CD14-positive monocyte (primary cell): ENCODE measurements at regions not wholly inside any gene's neighbourhood (a gene's known extent, or its start where the extent isn't known, plus 50 kb on each side); places are given as distances from the start of the nearest gene placed in this dataset.

Experiments used
- DNase-seq, 3 donors: peaks; one replicate each; pipeline ENCODE4 v3.0.0-alpha.2; 2011 to 2022
- H2AFZ ChIP-seq: 2 replicates; pipeline ENCODE4 v1.6.0; 2012; ENCODE audit warnings: mild to moderate bottlenecking, low read depth, low read length, inconsistent platforms; ENCODE audit not compliant: insufficient read depth, poor library complexity, severe bottlenecking
- H3K27ac ChIP-seq, 2 donors: 1 replicate in 1 of 2; 2 replicates in 1 of 2; pipeline ENCODE4 v1.5.1; 2012 to 2013; ENCODE audit warnings: low read length in 2 of 2, control low read depth in 1 of 2, inconsistent platforms in 1 of 2, low read depth in 1 of 2, mild to moderate bottlenecking in 1 of 2
- H3K27me3 ChIP-seq, 2 donors: one replicate each; pipeline versions ENCODE4 v1.6.0 to v1.6.1; 2011 to 2013; ENCODE audit warnings: low read length in 2 of 2; ENCODE audit not compliant: control insufficient read depth in 2 of 2, insufficient read depth in 2 of 2
- H3K36me3 ChIP-seq, 2 donors: replicated peaks in 1 of 2; 1 replicate in 1 of 2; 2 replicates in 1 of 2; pipeline versions ENCODE4 v1.5.1 to v1.6.1; 2012 to 2013; ENCODE audit warnings: low read length in 2 of 2, control low read depth in 1 of 2, inconsistent platforms in 1 of 2, mild to moderate bottlenecking in 1 of 2; ENCODE audit not compliant: insufficient read depth in 2 of 2, control insufficient read depth in 1 of 2
- H3K4me1 ChIP-seq, 2 donors: 1 replicate in 1 of 2; 2 replicates in 1 of 2; pipeline versions ENCODE4 v1.5.1 to v1.6.1; 2012 to 2013; ENCODE audit warnings: low read length in 2 of 2, control low read depth in 1 of 2, inconsistent platforms in 1 of 2, mild to moderate bottlenecking in 1 of 2, moderate library complexity in 1 of 2; ENCODE audit not compliant: insufficient read depth in 2 of 2, control insufficient read depth in 1 of 2
- H3K4me2 ChIP-seq: replicated peaks from 2 replicates; pipeline ENCODE3; 2012; ENCODE audit warnings: low read length, moderate library complexity, mild to moderate bottlenecking; ENCODE audit not compliant: poor library complexity, severe bottlenecking; ENCODE audit errors: extremely low read depth
- H3K4me3 ChIP-seq, 3 experiments: fragments of 200-600 bp in 1 of 3; sonication (generic) in 1 of 3; replicated peaks in 1 of 3; 1 replicate in 2 of 3; 2 replicates in 1 of 3; pipeline ENCODE4 v1.5.1; 2011 to 2013; ENCODE audit warnings: low read length in 3 of 3, mild to moderate bottlenecking in 3 of 3, control low read depth in 2 of 3, low read depth in 2 of 3, inconsistent platforms in 1 of 3, moderate library complexity in 1 of 3
- H3K79me2 ChIP-seq: 2 replicates; pipeline ENCODE4 v1.6.0; 2012; ENCODE audit warnings: mild to moderate bottlenecking, control low read depth, inconsistent platforms, low read length, moderate library complexity; ENCODE audit not compliant: insufficient read depth
- H3K9ac ChIP-seq: 2 replicates; pipeline ENCODE4 v1.6.0; 2017; ENCODE audit warnings: low read length, mild to moderate bottlenecking; ENCODE audit not compliant: insufficient read depth, poor library complexity, severe bottlenecking
- H3K9me3 ChIP-seq, 2 donors: replicated peaks in 1 of 2; 1 replicate in 1 of 2; 2 replicates in 1 of 2; pipeline versions ENCODE4 v1.5.1 to v1.6.1; 2012 to 2013; ENCODE audit warnings: low read length in 2 of 2, control low read depth in 1 of 2; ENCODE audit not compliant: control insufficient read depth in 1 of 2, insufficient read depth in 1 of 2
- H4K20me1 ChIP-seq: 2 replicates; pipeline ENCODE4 v1.6.0; 2012; ENCODE audit warnings: mild to moderate bottlenecking, low read length, control low read depth, moderate library complexity; ENCODE audit not compliant: insufficient read depth
- H3K27ac Mint-ChIP-seq, 7 donors: one replicate each; pipeline ENCODE4 v1.8.0; 2020; ENCODE audit warnings: mild to moderate bottlenecking in 7 of 7, mixed read lengths in 7 of 7, moderate library complexity in 6 of 7, inconsistent platforms in 2 of 7
- H3K27me3 Mint-ChIP-seq, 3 donors: one replicate each; pipeline ENCODE4 v1.8.0; 2021 to 2022; ENCODE audit warnings: low read depth in 3 of 3, mild to moderate bottlenecking in 3 of 3, mixed read lengths in 3 of 3, moderate library complexity in 3 of 3, inconsistent platforms in 1 of 3
- H3K36me3 Mint-ChIP-seq, 2 donors: one replicate each; pipeline ENCODE4 v1.8.0; 2020; ENCODE audit warnings: mixed read lengths in 2 of 2, inconsistent platforms in 1 of 2, mild to moderate bottlenecking in 1 of 2
- H3K4me1 Mint-ChIP-seq: one replicate; pipeline ENCODE4 v1.8.0; 2020; ENCODE audit warnings: mild to moderate bottlenecking, mixed read lengths
- H3K4me3 Mint-ChIP-seq, 2 donors: one replicate each; pipeline ENCODE4 v1.8.0; 2020; ENCODE audit warnings: mild to moderate bottlenecking in 2 of 2, mixed read lengths in 2 of 2, moderate library complexity in 1 of 2
- H3K9me3 Mint-ChIP-seq, 7 donors: one replicate each; pipeline ENCODE4 v1.8.0; 2020 to 2022; ENCODE audit warnings: mixed read lengths in 7 of 7, mild to moderate bottlenecking in 6 of 7, moderate library complexity in 6 of 7, inconsistent platforms in 2 of 7
- CTCF ChIP-seq: fragments of 200-600 bp; IDR thresholded peaks from one replicate; pipeline ENCODE4 v1.8.0; 2022; ENCODE audit warnings: antibody characterized with exemption, mild to moderate bottlenecking
- WGBS: methylation state at CpG from one replicate; pipeline ENCODE4 v1.1.5; 2013; ENCODE audit warnings: missing lambda C conversion rate; ENCODE audit not compliant: insufficient coverage; 5-methylcytosine and 5-hydroxymethylcytosine counted together
- intact Hi-C, 2 donors: fragments of 100-400 bp; cut with micrococcal nuclease; formaldehyde crosslinking; loops; one replicate each; pipeline versions ENCODE4 v1.15.0 to v1.15.1; 2023

GRCh38 chr3:168815946-168816345, 720.2 kb upstream of the GOLIM4 start:
- no peaks in the 10 kb centered on the region for H3K4me1 ChIP-seq
- Mint-ChIP-seq H3K36me3 (no peaks in the 10 kb centered on the region), H3K27ac (no peak overlapping the region), H3K4me3 (no peak overlapping the region), H3K9me3 (peaks cover 0 to 5% (median 0%) of the 10 kb centered on the region in 7 donors), H3K4me1 (no peaks in the 10 kb centered on the region), H3K27me3 (no peaks in the 10 kb centered on the region)
- no peak for DNase-seq
- no peaks in the 10 kb centered on the region for H3K9me3 ChIP-seq
- H3K4me3 ChIP-seq: no peak overlapping the region
- 100% methylated on average over 1 of the region's 2 CpGs for WGBS
- H3K36me3 ChIP-seq: no peaks in the 10 kb centered on the region
- no peak overlapping the region for H3K4me2 ChIP-seq
- H3K27ac ChIP-seq: no peak overlapping the region
- no peak overlapping the region for H2AFZ ChIP-seq
- H3K27me3 ChIP-seq: no peaks in the 10 kb centered on the region
- H3K9ac ChIP-seq: no peak overlapping the region
- intact Hi-C loops: no loop called here
- H3K79me2 ChIP-seq: no peaks in the 10 kb centered on the region
- H4K20me1 ChIP-seq: no peaks in the 10 kb centered on the region
- TF ChIP-seq CTCF: no peak

- no peak for TF ChIP-seq CTCF
- H3K27me3 Mint-ChIP-seq: no peaks in the 10 kb centered on the region
- WGBS: 93% methylated on average over 2 of the region's 2 CpGs
- H2AFZ ChIP-seq: no peak overlapping the region
- no peak overlapping the region for H3K4me3 ChIP-seq
- peaks cover 0 to 5% (median 2%) of the 10 kb centered on the region in 7 donors for H3K9me3 Mint-ChIP-seq
- DNase-seq: no peak
- H4K20me1 ChIP-seq: no peaks in the 10 kb centered on the region
- intact Hi-C loops: no loop called here
- H3K36me3 ChIP-seq: no peaks in the 10 kb centered on the region
- no peak overlapping the region for H3K4me2 ChIP-seq
- H3K27me3 ChIP-seq: no peaks in the 10 kb centered on the region
- H3K4me1 ChIP-seq: no peaks in the 10 kb centered on the region
- no peaks in the 10 kb centered on the region for H3K4me1 Mint-ChIP-seq
- H3K9ac ChIP-seq: no peak overlapping the region
- no peak overlapping the region for H3K4me3 Mint-ChIP-seq
- H3K79me2 ChIP-seq: no peaks in the 10 kb centered on the region
- no peak overlapping the region for H3K27ac ChIP-seq
- no peaks in the 10 kb centered on the region for H3K9me3 ChIP-seq
- H3K27ac Mint-ChIP-seq: no peak overlapping the region
- no peaks in the 10 kb centered on the region for H3K36me3 Mint-ChIP-seq
These were observed 717.6 kb upstream of the GOLIM4 start for GRCh38 chr3:168813225-168813802.
